ENCODE measurements at regions not wholly inside any gene's neighbourhood (a gene's known extent, or its start where the extent isn't known, plus 50 kb on each side); places are given as distances from the start of the nearest gene placed in this dataset.

DNA sequence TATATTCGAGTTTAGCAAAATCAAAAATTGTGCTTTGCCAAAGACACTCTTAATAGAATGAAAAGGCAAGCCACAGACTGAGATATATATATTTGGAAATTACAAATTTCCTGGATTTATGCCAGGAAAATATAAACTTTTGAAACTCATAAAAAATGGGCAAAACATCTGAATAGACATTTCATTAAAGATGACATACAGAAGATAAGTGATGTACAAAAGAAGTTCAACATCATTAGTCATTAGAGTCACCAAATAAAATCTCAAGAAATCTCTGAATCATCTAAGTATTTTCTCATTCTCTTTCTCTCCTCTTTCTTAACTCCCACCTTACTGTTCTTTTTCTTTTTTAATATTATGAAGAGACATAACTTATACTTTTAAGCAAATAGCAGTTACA, 921.1 kb downstream of the DSC3 start:
- no peak for DNase-seq (ENCODE audit: low spot score)
- in situ Hi-C loops (cut with MboI; ENCODE audit: low sequenced_read_pairs, unreplicated experiment), result no loop called here
- TF ChIP-seq, protein P1, sequence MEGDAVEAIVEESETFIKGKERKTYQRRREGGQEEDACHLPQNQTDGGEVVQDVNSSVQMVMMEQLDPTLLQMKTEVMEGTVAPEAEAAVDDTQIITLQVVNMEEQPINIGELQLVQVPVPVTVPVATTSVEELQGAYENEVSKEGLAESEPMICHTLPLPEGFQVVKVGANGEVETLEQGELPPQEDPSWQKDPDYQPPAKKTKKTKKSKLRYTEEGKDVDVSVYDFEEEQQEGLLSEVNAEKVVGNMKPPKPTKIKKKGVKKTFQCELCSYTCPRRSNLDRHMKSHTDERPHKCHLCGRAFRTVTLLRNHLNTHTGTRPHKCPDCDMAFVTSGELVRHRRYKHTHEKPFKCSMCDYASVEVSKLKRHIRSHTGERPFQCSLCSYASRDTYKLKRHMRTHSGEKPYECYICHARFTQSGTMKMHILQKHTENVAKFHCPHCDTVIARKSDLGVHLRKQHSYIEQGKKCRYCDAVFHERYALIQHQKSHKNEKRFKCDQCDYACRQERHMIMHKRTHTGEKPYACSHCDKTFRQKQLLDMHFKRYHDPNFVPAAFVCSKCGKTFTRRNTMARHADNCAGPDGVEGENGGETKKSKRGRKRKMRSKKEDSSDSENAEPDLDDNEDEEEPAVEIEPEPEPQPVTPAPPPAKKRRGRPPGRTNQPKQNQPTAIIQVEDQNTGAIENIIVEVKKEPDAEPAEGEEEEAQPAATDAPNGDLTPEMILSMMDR (IDR thresholded peaks at IDR 0.05; ENCODE audit: borderline replicate concordance, control extremely low read depth, extremely low read depth, insufficient read depth, missing control alignments), result no peak

- in situ Hi-C loops (cut with MboI; ENCODE audit: low sequenced_read_pairs, unreplicated experiment), result no loop called here
- TF ChIP-seq, protein P1 (IDR thresholded peaks at IDR 0.05; ENCODE audit: borderline replicate concordance, control extremely low read depth, extremely low read depth, insufficient read depth, missing control alignments), result no peak
- DNase-seq (ENCODE audit: low spot score), result no peak
These were observed 929.1 kb downstream of the DSC3 start for GRCh38 chr18:30113454-30113853.

GRCh38 chr18:30106356-30106755, 936.2 kb downstream of the DSC3 start:
- DNase-seq (ENCODE audit: low spot score), result no peak

GRCh38 chr18:30103881-30104280, 938.7 kb downstream of the DSC3 start:
- no peak for DNase-seq (ENCODE audit: low spot score)
- TF ChIP-seq, protein P1 (IDR thresholded peaks at IDR 0.05; ENCODE audit: borderline replicate concordance, control extremely low read depth, extremely low read depth, insufficient read depth, missing control alignments), result no peak
- in situ Hi-C loops (cut with MboI; ENCODE audit: low sequenced_read_pairs, unreplicated experiment), result no loop called here

More at GRCh38 chr18:30106356-30106755, 936.2 kb downstream of the DSC3 start:
- TF ChIP-seq, protein P1 (IDR thresholded peaks at IDR 0.05; ENCODE audit: borderline replicate concordance, control extremely low read depth, extremely low read depth, insufficient read depth, missing control alignments), result no peak
- in situ Hi-C loops (cut with MboI; ENCODE audit: low sequenced_read_pairs, unreplicated experiment), result no loop called here

- in situ Hi-C loops (cut with MboI; ENCODE audit: low sequenced_read_pairs, unreplicated experiment), result no loop called here
These were observed 945.7 kb downstream of the DSC3 start for GRCh38 chr18:30096796-30097195.

DNA sequence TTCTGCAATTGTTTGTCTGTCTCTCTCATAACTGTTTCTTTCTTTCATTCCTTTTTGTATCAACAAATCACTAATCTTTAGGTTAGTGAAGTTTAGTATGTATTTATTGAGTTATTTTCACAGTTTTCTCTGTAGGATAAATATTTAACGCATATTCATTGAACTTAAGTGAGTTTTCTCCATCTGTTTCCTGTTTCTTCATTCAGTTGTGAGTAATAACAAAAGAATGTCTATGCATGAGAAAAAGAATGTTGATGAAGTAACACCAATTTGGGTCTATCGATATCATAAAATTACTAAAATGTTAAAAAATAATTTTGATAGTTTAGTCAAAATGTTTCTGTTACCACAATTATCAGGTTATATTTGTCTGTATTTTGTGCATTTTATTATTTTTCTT, 948.0 kb downstream of the DSC3 start:
- in situ Hi-C loops (cut with MboI; ENCODE audit: low sequenced_read_pairs, unreplicated experiment), result no loop called here
- DNase-seq (ENCODE audit: low spot score), result no peak
- TF ChIP-seq, protein P1 (IDR thresholded peaks at IDR 0.05; ENCODE audit: borderline replicate concordance, control extremely low read depth, extremely low read depth, insufficient read depth, missing control alignments), result no peak

More at GRCh38 chr18:30096796-30097195, 945.7 kb downstream of the DSC3 start:
- TF ChIP-seq, protein P1 (IDR thresholded peaks at IDR 0.05; ENCODE audit: borderline replicate concordance, control extremely low read depth, extremely low read depth, insufficient read depth, missing control alignments), result no peak
- no peak for DNase-seq (ENCODE audit: low spot score)

- in situ Hi-C loops (cut with MboI; ENCODE audit: low sequenced_read_pairs, unreplicated experiment), result no loop called here
- TF ChIP-seq, protein P1 (IDR thresholded peaks at IDR 0.05; ENCODE audit: borderline replicate concordance, control extremely low read depth, extremely low read depth, insufficient read depth, missing control alignments), result no peak
- no peak for DNase-seq (ENCODE audit: low spot score)
These were observed 949.2 kb downstream of the DSC3 start for GRCh38 chr18:30093376-30093775.
